Thyroid gland (tissue), 4 donors: ENCODE measurements at regions not wholly inside any gene's neighbourhood (a gene's known extent, or its start where the extent isn't known, plus 50 kb on each side); places are given as distances from the start of the nearest gene placed in this dataset.

ENCODE experiments used
- POLR2A ChIP-seq, 2 donors: fragments of 450-650 bp; IDR thresholded peaks; one replicate each; pipeline ENCODE4 v1.6.1; 2017; ENCODE audit warnings: antibody characterized with exemption in 2 of 2, mild to moderate bottlenecking in 2 of 2, moderate library complexity in 1 of 2
- TF ChIP-seq, protein P1 (sequence below), 6 experiments: fragments of 200-600 bp in 3 of 6; fragments of 450-650 bp in 3 of 6; sonication (generic) in 3 of 6; IDR thresholded peaks; one replicate each; pipeline ENCODE4 v1.5.1; 2016 to 2019; ENCODE audit warnings: antibody characterized with exemption in 6 of 6, mild to moderate bottlenecking in 2 of 6, inconsistent platforms in 1 of 6, moderate library complexity in 1 of 6

DNA sequence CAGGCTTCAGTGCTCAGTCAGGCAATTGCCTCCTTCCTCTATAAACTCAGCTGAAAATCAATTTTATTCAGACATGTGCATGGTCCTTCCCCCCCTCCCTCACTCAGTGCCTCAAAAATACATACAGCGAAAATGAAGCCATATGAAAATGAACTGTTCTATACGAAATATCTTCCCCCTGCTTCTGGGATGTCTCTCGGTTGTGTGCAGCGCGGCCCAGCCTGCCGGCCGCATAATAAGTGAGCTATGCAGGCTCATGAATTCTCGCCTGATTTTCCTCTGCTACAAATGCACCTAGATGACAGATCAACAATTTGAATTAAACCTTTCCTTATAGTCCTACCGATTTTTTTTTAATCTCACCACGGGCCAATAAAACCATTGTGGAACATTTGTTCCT lies 252.9 kb downstream of the CRLF2 start:
- TF ChIP-seq, protein P1, sequence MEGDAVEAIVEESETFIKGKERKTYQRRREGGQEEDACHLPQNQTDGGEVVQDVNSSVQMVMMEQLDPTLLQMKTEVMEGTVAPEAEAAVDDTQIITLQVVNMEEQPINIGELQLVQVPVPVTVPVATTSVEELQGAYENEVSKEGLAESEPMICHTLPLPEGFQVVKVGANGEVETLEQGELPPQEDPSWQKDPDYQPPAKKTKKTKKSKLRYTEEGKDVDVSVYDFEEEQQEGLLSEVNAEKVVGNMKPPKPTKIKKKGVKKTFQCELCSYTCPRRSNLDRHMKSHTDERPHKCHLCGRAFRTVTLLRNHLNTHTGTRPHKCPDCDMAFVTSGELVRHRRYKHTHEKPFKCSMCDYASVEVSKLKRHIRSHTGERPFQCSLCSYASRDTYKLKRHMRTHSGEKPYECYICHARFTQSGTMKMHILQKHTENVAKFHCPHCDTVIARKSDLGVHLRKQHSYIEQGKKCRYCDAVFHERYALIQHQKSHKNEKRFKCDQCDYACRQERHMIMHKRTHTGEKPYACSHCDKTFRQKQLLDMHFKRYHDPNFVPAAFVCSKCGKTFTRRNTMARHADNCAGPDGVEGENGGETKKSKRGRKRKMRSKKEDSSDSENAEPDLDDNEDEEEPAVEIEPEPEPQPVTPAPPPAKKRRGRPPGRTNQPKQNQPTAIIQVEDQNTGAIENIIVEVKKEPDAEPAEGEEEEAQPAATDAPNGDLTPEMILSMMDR (IDR thresholded peaks at IDR 0.05): no peak
- no peak for TF ChIP-seq POLR2A (IDR thresholded peaks at IDR 0.05)
